ENCODE measurements at regions not wholly inside any gene's neighbourhood (a gene's known extent, or its start where the extent isn't known, plus 50 kb on each side); places are given as distances from the start of the nearest gene placed in this dataset.

- 89% methylated on average over 1 of the region's 1 CpG for WGBS
- H3K9me3 ChIP-seq (ENCODE audit: control insufficient read depth, low read length) = no peaks in the 10 kb centered on the region
- H3K27me3 ChIP-seq (ENCODE audit: control insufficient read depth, insufficient read depth) = no peaks in the 10 kb centered on the region
- no peak overlapping the region for H3K27ac ChIP-seq (ENCODE audit: low read length)
- H3K4me1 ChIP-seq (ENCODE audit: control insufficient read depth, insufficient read depth, low read length) = no peaks in the 10 kb centered on the region
- ATAC-seq (no peak), DNase-seq (no peak)
- no peak overlapping the region for H3K4me3 ChIP-seq (ENCODE audit: low read length)
- intact Hi-C loops (cut with DNase I) = no loop called here
These were observed 144.8 kb downstream of the BACH1 start for GRCh38 chr21:29443411-29444010.

DNA sequence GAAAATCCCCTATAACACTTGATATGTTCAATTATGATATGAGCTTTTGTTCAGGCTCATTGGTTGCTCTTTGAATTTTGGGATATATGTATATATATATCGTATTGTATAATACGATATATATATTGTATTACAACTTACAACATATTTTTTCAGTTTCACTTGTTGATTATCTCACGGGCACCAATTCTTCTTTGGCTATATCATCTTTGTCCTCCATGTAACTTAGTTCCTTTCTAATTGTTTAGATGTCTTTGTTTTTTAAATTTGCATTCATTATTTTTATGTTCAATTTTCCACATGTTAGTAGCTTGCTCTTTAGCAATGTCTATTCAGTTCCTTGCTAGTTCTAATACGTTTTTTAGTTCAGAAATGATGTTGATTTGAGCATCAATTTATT is 150.0 kb downstream of the BACH1 start:
- no peak overlapping the region for H3K27ac ChIP-seq (ENCODE audit: low read length)
- intact Hi-C loops (cut with DNase I) = no loop called here
- ATAC-seq = no peak
- H3K27me3 ChIP-seq (ENCODE audit: control insufficient read depth, insufficient read depth) = no peaks in the 10 kb centered on the region
- no peak for DNase-seq
- no peak overlapping the region for H3K4me3 ChIP-seq (ENCODE audit: low read length)
- H3K9me3 ChIP-seq (ENCODE audit: control insufficient read depth, low read length) = no peaks in the 10 kb centered on the region
- WGBS = 88% methylated on average over 4 of the region's 4 CpGs
- no peaks in the 10 kb centered on the region for H3K4me1 ChIP-seq (ENCODE audit: control insufficient read depth, insufficient read depth, low read length)

DNA sequence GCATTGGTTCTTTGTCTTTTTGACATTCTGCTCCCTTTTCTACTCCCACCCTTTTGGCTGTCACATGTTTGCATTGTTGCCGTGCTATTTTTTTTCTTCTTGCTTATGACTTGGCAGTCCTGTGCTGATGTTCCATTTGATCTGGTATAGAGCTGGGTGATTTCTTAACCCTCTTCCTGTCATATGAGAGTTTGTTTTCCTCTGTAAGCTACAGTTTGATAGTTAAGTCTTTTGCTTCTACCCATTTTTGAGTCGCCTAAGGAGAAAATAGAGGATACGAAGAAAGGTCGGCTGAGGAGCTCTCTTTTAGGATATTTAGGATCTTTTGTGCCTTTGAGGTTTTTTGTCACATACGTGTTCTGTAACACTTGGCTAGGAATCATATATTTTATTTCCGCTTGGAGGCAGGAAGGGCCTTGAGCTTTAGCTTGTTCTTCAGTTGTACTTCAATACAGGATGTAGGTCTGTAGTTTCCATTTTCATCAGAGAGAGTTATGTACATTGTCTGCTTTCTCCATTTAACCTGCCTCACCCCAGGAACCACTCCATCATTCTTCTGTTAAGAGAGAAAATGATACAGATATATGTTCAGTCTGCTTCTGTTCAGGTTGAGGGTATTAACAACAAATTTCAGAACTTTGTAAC is 150.7 kb downstream of the BACH1 start:
- no peaks in the 10 kb centered on the region for H3K4me1 ChIP-seq (ENCODE audit: control insufficient read depth, insufficient read depth, low read length)
- no peak overlapping the region for H3K4me3 ChIP-seq (ENCODE audit: low read length)
- intact Hi-C loops (cut with DNase I) = no loop called here
- DNase-seq (no peak), ATAC-seq (no peak)
- H3K27me3 ChIP-seq (ENCODE audit: control insufficient read depth, insufficient read depth) = no peaks in the 10 kb centered on the region
- WGBS = 69% methylated on average over 6 of the region's 6 CpGs
- H3K27ac ChIP-seq (ENCODE audit: low read length) = no peak overlapping the region
- no peaks in the 10 kb centered on the region for H3K9me3 ChIP-seq (ENCODE audit: control insufficient read depth, low read length)

- 82% methylated on average over 6 of the region's 6 CpGs for WGBS
- intact Hi-C loops (cut with DNase I) = no loop called here
- no peak overlapping the region for H3K27ac ChIP-seq (ENCODE audit: low read length)
These were observed 151.3 kb downstream of the BACH1 start for GRCh38 chr21:29450058-29450457.

DNA sequence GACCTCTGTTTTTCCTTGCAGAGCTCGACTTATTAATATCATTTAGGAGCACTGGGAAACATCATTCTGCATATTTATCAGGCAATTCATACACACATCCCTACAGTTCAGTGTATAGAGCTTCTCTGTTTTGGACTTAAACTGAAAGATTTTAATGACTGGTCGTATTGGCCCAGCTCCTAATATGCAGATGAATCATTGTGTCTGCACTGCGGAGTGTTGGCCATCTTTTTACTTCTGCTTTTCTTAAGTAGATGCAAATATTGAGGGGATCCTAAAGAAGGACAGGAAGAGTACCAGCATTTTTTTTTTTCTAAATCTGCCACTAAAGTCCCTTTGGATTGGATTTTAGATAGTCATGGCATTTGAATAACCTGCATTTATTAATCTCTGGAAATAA is 154.8 kb downstream of the BACH1 start:
- Histone ChIP-seq H3K27me3 (ENCODE audit: control insufficient read depth, insufficient read depth) (no peaks in the 10 kb centered on the region), H3K9me3 (ENCODE audit: control insufficient read depth, low read length) (no peaks in the 10 kb centered on the region), H3K4me3 (ENCODE audit: low read length) (no peak overlapping the region), H3K4me1 (ENCODE audit: control insufficient read depth, insufficient read depth, low read length) (no peaks in the 10 kb centered on the region), H3K27ac (ENCODE audit: low read length) (no peak overlapping the region)
- no peak for DNase-seq
- intact Hi-C loops (cut with DNase I) = no loop called here
- 82% methylated on average over 3 of the region's 3 CpGs for WGBS
- no peak for ATAC-seq

More at GRCh38 chr21:29450058-29450457, 151.3 kb downstream of the BACH1 start:
- ATAC-seq (no peak), DNase-seq (no peak)
- Histone ChIP-seq H3K4me1 (ENCODE audit: control insufficient read depth, insufficient read depth, low read length) (no peaks in the 10 kb centered on the region), H3K9me3 (ENCODE audit: control insufficient read depth, low read length) (no peaks in the 10 kb centered on the region), H3K4me3 (ENCODE audit: low read length) (no peak overlapping the region), H3K27me3 (ENCODE audit: control insufficient read depth, insufficient read depth) (no peaks in the 10 kb centered on the region)

- Histone ChIP-seq H3K9me3 (ENCODE audit: control insufficient read depth, low read length) (no peaks in the 10 kb centered on the region), H3K27ac (ENCODE audit: low read length) (no peak overlapping the region), H3K27me3 (ENCODE audit: control insufficient read depth, insufficient read depth) (no peaks in the 10 kb centered on the region), H3K4me3 (ENCODE audit: low read length) (no peak overlapping the region), H3K4me1 (ENCODE audit: control insufficient read depth, insufficient read depth, low read length) (no peaks in the 10 kb centered on the region)
- ATAC-seq = no peak
- DNase-seq = no peak
- 74% methylated on average over 1 of the region's 1 CpG for WGBS
- intact Hi-C loops (cut with DNase I) = no loop called here
These were observed 155.5 kb downstream of the BACH1 start for GRCh38 chr21:29454179-29454578.

DNA sequence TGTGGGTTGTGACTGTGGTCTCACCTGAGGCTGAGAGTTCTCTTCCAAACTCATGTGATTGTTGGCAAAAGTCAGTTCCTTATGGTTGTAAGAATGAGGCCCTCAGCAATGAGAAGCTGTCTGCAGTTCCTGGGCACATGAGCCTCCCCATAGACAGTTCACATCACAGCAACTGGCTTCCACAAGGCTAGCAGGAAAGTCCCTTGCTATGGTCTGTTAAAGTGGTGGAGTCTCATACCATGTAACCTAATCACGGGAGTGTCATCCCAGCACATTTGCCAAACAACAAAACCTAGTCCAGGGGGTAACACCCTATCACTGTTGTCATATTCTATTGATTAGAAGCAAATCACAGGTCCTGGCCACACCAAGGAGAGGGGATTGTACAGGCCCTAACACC is 163.8 kb downstream of the BACH1 start:
- WGBS = 98% methylated on average over 1 of the region's 1 CpG
- Histone ChIP-seq H3K4me3 (ENCODE audit: low read length) (no peak overlapping the region), H3K27ac (ENCODE audit: low read length) (no peak overlapping the region), H3K4me1 (ENCODE audit: control insufficient read depth, insufficient read depth, low read length) (no peaks in the 10 kb centered on the region), H3K9me3 (ENCODE audit: control insufficient read depth, low read length) (no peaks in the 10 kb centered on the region), H3K27me3 (ENCODE audit: control insufficient read depth, insufficient read depth) (no peaks in the 10 kb centered on the region)
- intact Hi-C loops (cut with DNase I) = no loop called here
- no peak for DNase-seq
- ATAC-seq = no peak

DNA sequence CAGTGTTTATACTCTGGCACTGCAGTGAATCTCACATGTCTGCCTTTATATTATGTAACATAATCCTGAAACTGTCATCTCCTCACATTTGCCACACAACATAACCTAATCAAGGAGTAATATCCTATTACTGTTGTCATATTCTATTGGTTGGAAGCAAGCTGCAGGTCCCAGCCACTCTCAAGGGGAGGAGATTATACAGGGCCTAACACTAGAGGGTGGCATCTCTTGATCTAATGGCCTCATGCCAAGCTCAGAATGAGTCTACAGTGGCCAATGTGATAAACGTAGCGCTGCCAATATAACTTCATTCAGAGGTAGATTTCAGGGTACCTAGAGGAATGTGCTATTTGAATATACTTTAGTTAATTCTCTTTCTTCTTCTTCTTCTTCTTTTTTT is 166.8 kb downstream of the BACH1 start:
- no peak overlapping the region for H3K4me3 ChIP-seq (ENCODE audit: low read length)
- H3K9me3 ChIP-seq (ENCODE audit: control insufficient read depth, low read length) = no peaks in the 10 kb centered on the region
- ATAC-seq (no peak), DNase-seq (no peak)
- H3K27me3 ChIP-seq (ENCODE audit: control insufficient read depth, insufficient read depth) = no peaks in the 10 kb centered on the region
- WGBS = 81% methylated on average over 2 of the region's 2 CpGs
- intact Hi-C loops (cut with DNase I) = no loop called here
- no peaks in the 10 kb centered on the region for H3K4me1 ChIP-seq (ENCODE audit: control insufficient read depth, insufficient read depth, low read length)
- H3K27ac ChIP-seq (ENCODE audit: low read length) = no peak overlapping the region

DNA sequence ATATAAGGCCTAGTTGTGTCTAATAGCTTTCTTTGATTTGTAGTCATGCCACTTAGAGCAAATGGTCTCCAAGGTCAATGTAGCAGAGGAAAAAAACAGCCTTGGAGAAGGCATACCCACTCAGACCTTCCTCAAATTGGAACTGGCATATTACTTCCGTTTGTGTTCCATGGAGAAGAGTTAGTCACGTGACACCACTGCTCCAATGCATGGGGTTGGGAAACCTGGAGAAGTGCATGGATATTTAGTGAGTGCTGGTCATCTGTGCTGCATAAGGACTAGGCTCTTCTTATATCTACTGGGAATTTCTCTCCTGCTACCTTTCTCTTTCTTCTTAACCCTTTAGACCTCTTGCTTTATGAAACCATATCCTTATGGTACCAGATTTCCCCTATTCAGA is 167.8 kb downstream of the BACH1 start:
- H3K9me3 ChIP-seq (ENCODE audit: control insufficient read depth, low read length) = no peaks in the 10 kb centered on the region
- DNase-seq (no peak), ATAC-seq (no peak)
- H3K4me3 ChIP-seq (ENCODE audit: low read length) = no peak overlapping the region
- WGBS = 92% methylated on average over 2 of the region's 2 CpGs
- no peaks in the 10 kb centered on the region for H3K27me3 ChIP-seq (ENCODE audit: control insufficient read depth, insufficient read depth)
- no peaks in the 10 kb centered on the region for H3K4me1 ChIP-seq (ENCODE audit: control insufficient read depth, insufficient read depth, low read length)
- H3K27ac ChIP-seq (ENCODE audit: low read length) = no peak overlapping the region
- intact Hi-C loops (cut with DNase I) = no loop called here

DNA sequence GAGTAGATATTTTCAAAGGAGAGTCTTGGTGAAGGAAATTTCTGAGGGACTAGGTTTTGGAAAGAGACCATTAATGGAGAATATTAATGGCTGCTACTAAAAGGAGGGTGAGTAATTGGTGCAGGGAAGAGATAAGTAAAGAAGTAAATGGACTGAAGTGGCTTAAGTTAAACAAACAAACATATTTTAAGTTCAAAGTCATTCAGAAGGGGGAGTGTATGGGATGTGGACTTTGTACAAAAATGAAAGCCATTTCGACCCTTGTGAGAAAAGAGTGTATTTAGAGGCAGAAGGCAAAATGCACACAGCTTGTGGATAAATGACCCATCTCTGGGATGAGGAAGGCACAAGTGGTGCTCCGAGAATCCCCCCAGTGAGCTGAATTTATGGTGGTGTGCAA is 171.7 kb downstream of the BACH1 start:
- no peak for ATAC-seq
- 95% methylated on average over 2 of the region's 2 CpGs for WGBS
- no peak overlapping the region for H3K27ac ChIP-seq (ENCODE audit: low read length)
- no peaks in the 10 kb centered on the region for H3K9me3 ChIP-seq (ENCODE audit: control insufficient read depth, low read length)
- intact Hi-C loops (cut with DNase I) = loop anchor here in 1 of 4 donors (10.0 kb wide), 1 partner anchor 384 kb away; no protein-coding TSS in a partner anchor
- H3K27me3 ChIP-seq (ENCODE audit: control insufficient read depth, insufficient read depth) = no peaks in the 10 kb centered on the region
- H3K4me1 ChIP-seq (ENCODE audit: control insufficient read depth, insufficient read depth, low read length) = no peaks in the 10 kb centered on the region
- H3K4me3 ChIP-seq (ENCODE audit: low read length) = no peak overlapping the region
- DNase-seq = no peak

- Histone ChIP-seq H3K4me1 (ENCODE audit: control insufficient read depth, insufficient read depth, low read length) (no peaks in the 10 kb centered on the region), H3K27me3 (ENCODE audit: control insufficient read depth, insufficient read depth) (no peaks in the 10 kb centered on the region), H3K4me3 (ENCODE audit: low read length) (no peak overlapping the region), H3K9me3 (ENCODE audit: control insufficient read depth, low read length) (no peaks in the 10 kb centered on the region), H3K27ac (ENCODE audit: low read length) (no peak overlapping the region)
- 92% methylated on average over 2 of the region's 2 CpGs for WGBS
- no peak for ATAC-seq
- intact Hi-C loops (cut with DNase I) = loop anchor here in 1 of 4 donors (10.0 kb wide), 1 partner anchor 381 kb away; no protein-coding TSS in a partner anchor
- no peak for DNase-seq
These were observed 175.1 kb downstream of the BACH1 start for GRCh38 chr21:29473808-29474207.

All from right cardiac atrium (tissue), 5 donors.